Mammary epithelial cell (primary cell): ENCODE measurements at regions not wholly inside any gene's neighbourhood (a gene's known extent, or its start where the extent isn't known, plus 50 kb on each side); places are given as distances from the start of the nearest gene placed in this dataset.

ENCODE experiments used
- CTCF ChIP-seq, 2 donors: IDR thresholded peaks in 1 of 2; conservative IDR thresholded peaks in 1 of 2; 2 replicates each; pipeline ENCODE4 v1.5.1; 2011 to 2012; ENCODE audit warnings: inconsistent platforms in 2 of 2, low read length in 2 of 2, mild to moderate bottlenecking in 2 of 2, control low read depth in 1 of 2, low read depth in 1 of 2; ENCODE audit not compliant: insufficient read depth in 1 of 2; ENCODE audit errors: extremely low read depth in 1 of 2
- EZH2 ChIP-seq: IDR thresholded peaks from 2 replicates; pipeline ENCODE4 v1.6.1; 2012; ENCODE audit warnings: low read length, inconsistent platforms, borderline replicate concordance

GRCh38 chr12:69091442-69092017, 147.8 kb upstream of the CPSF6 start:
- TF ChIP-seq CTCF (conservative IDR thresholded peaks at IDR 0.05 in 1 of 2, IDR thresholded peaks at IDR 0.05 in 1 of 2; ENCODE audit: extremely low read depth in 1 of 2, insufficient read depth in 1 of 2, low read depth in 1 of 2, low read length in 2 of 2) (no peak), EZH2 (no peak)
